Spleen (tissue), 11 donors: ENCODE measurements at regions not wholly inside any gene's neighbourhood (a gene's known extent, or its start where the extent isn't known, plus 50 kb on each side); places are given as distances from the start of the nearest gene placed in this dataset.

Source experiments
- DNase-seq: peaks from one replicate; pipeline ENCODE4 v3.0.0-alpha.2; 2020
- H3K27ac ChIP-seq, 8 donors: fragments of 200-600 bp; sonication (generic) in 7 of 8; 1 replicate in 4 of 8; 2 replicates in 4 of 8; pipeline versions ENCODE4 v1.5.0 to v1.8.0; 2016 to 2021; ENCODE audit warnings: inconsistent platforms in 4 of 8, mild to moderate bottlenecking in 4 of 8, moderate library complexity in 1 of 8
- H3K27me3 ChIP-seq, 7 donors: fragments of 200-600 bp; sonication (generic) in 6 of 7; replicated peaks in 1 of 7; 1 replicate in 4 of 7; 2 replicates in 3 of 7; pipeline versions ENCODE4 v1.5.0 to v1.8.0; 2016 to 2021; ENCODE audit warnings: inconsistent platforms in 3 of 7, mild to moderate bottlenecking in 1 of 7
- H3K36me3 ChIP-seq, 6 donors: fragments of 200-600 bp; sonication (generic) in 5 of 6; 1 replicate in 4 of 6; 2 replicates in 2 of 6; pipeline versions ENCODE4 v1.5.0 to v1.8.0; 2016 to 2021; ENCODE audit warnings: inconsistent platforms in 2 of 6
- H3K4me1 ChIP-seq, 6 donors: fragments of 200-600 bp; sonication (generic) in 5 of 6; 1 replicate in 3 of 6; 2 replicates in 3 of 6; pipeline versions ENCODE4 v1.5.0 to v1.8.0; 2016 to 2021; ENCODE audit warnings: inconsistent platforms in 3 of 6
- H3K4me3 ChIP-seq, 8 donors: fragments of 200-600 bp; sonication (generic) in 7 of 8; 1 replicate in 4 of 8; 2 replicates in 4 of 8; pipeline versions ENCODE4 v1.5.0 to v1.8.0; 2016 to 2021; ENCODE audit warnings: inconsistent platforms in 4 of 8, mild to moderate bottlenecking in 4 of 8, moderate library complexity in 2 of 8
- H3K9me3 ChIP-seq, 8 donors: fragments of 200-600 bp; sonication (generic) in 7 of 8; 1 replicate in 4 of 8; 2 replicates in 4 of 8; pipeline versions ENCODE4 v1.5.0 to v1.8.0; 2016 to 2021; ENCODE audit warnings: inconsistent platforms in 4 of 8
- CTCF ChIP-seq, 11 experiments: fragments of 200-600 bp in 7 of 11; fragments of 450-650 bp in 4 of 11; sonication (generic) in 4 of 11; IDR thresholded peaks in 8 of 11; conservative IDR thresholded peaks in 3 of 11; 1 replicate in 7 of 11; 2 replicates in 4 of 11; pipeline versions ENCODE4 v1.4.0 to v1.8.0; 2016 to 2021; ENCODE audit warnings: antibody characterized with exemption in 11 of 11, inconsistent platforms in 4 of 11, mild to moderate bottlenecking in 1 of 11
- POLR2A ChIP-seq, 3 donors: fragments of 450-650 bp; IDR thresholded peaks; one replicate each; pipeline ENCODE4 v1.5.1; 2017; ENCODE audit warnings: antibody characterized with exemption in 3 of 3, mild to moderate bottlenecking in 1 of 3
- POLR2AphosphoS5 ChIP-seq, 3 donors: sonication (generic); formaldehyde crosslinking; IDR thresholded peaks; one replicate each; pipeline ENCODE4 v1.5.1; 2017; ENCODE audit warnings: antibody characterized with exemption in 3 of 3
- WGBS, 5 donors: extraction: QIAGEN DNeasy Blood & Tissue Kit in 3 of 5; methylation state at CpG; one replicate each; pipeline versions ENCODE4 v1.1.5 to v1.1.7; 2013 to 2018; 5-methylcytosine and 5-hydroxymethylcytosine counted together
- intact Hi-C: fragments of 100-400 bp; cut with DNase I; formaldehyde crosslinking; loops from one replicate; pipeline ENCODE4 v1.15.0; 2023; ENCODE audit warnings: low total_unique reads
- donor health status: healthy with polysubstance abuse.
- donor health status: DM: no; HTN: no; CAD: no; lungs with moderate emphysema.
- donor health status: DM: no; HTN: no; CAD: no.
- donor health status: Bipolar disorder and iron deficiency.
- donor health status: healthy.
- donor health status: DM: no; HTN: no; CAD: no.
- donor health status: DM: yes; HTN: yes; CAD: no.

- WGBS, 5 donors: 82 to 92% (median 87%) methylated on average over 2 of the region's 2 CpGs
- no peaks in the 10 kb centered on the region for H3K36me3 ChIP-seq
- no peak for DNase-seq
- intact Hi-C loops: no loop called here
- no peaks in the 10 kb centered on the region for H3K9me3 ChIP-seq
- no peaks in the 10 kb centered on the region for H3K4me1 ChIP-seq
- H3K27me3 ChIP-seq: no peaks in the 10 kb centered on the region
- no peak overlapping the region for H3K27ac ChIP-seq
- TF ChIP-seq POLR2AphosphoS5 (IDR thresholded peaks at IDR 0.05) (no peak), CTCF (IDR thresholded peaks at IDR 0.05 in 8 of 11, conservative IDR thresholded peaks at IDR 0.05 in 3 of 11) (no peak), POLR2A (IDR thresholded peaks at IDR 0.05) (no peak)
- no peak overlapping the region for H3K4me3 ChIP-seq
These were observed 110.3 kb upstream of the PDE5A start for GRCh38 chr4:119738901-119739300.

- whole genome bisulfite sequencing, 5 donors: 76 to 94% (median 86%) methylated on average over 2 of the region's 2 CpGs
- DNase-seq: no peak
- no peak overlapping the region for H3K4me3 ChIP-seq
- no peaks in the 10 kb centered on the region for H3K27me3 ChIP-seq
- intact Hi-C loops: no loop called here
- no peaks in the 10 kb centered on the region for H3K4me1 ChIP-seq
- H3K36me3 ChIP-seq: no peaks in the 10 kb centered on the region
- no peak for TF ChIP-seq POLR2A (IDR thresholded peaks at IDR 0.05)
- no peak for TF ChIP-seq CTCF (IDR thresholded peaks at IDR 0.05 in 8 of 11, conservative IDR thresholded peaks at IDR 0.05 in 3 of 11)
- no peak for TF ChIP-seq POLR2AphosphoS5 (IDR thresholded peaks at IDR 0.05)
- no peaks in the 10 kb centered on the region for H3K9me3 ChIP-seq
- H3K27ac ChIP-seq: no peak overlapping the region
These were observed 108.0 kb upstream of the PDE5A start for GRCh38 chr4:119736559-119736958.

- H3K27ac ChIP-seq: no peak overlapping the region
- DNase-seq: no peak
- H3K4me3 ChIP-seq: no peak overlapping the region
- WGBS, 5 donors: 86 to 96% (median 90%) methylated on average over 1 of the region's 1 CpG
- H3K4me1 ChIP-seq: no peaks in the 10 kb centered on the region
- intact Hi-C loops: no loop called here
- H3K9me3 ChIP-seq: no peaks in the 10 kb centered on the region
- no peaks in the 10 kb centered on the region for H3K36me3 ChIP-seq
- H3K27me3 ChIP-seq: no peaks in the 10 kb centered on the region
- TF ChIP-seq POLR2AphosphoS5 (IDR thresholded peaks at IDR 0.05) (no peak), CTCF (IDR thresholded peaks at IDR 0.05 in 8 of 11, conservative IDR thresholded peaks at IDR 0.05 in 3 of 11) (no peak), POLR2A (IDR thresholded peaks at IDR 0.05) (no peak)
These were observed 106.6 kb upstream of the PDE5A start for GRCh38 chr4:119735165-119735651.

GRCh38 chr4:119733431-119733830 is 104.8 kb upstream of the PDE5A start:
- DNase-seq: no peak
- H3K36me3 ChIP-seq: no peaks in the 10 kb centered on the region
- no peaks in the 10 kb centered on the region for H3K9me3 ChIP-seq
- TF ChIP-seq CTCF (IDR thresholded peaks at IDR 0.05 in 8 of 11, conservative IDR thresholded peaks at IDR 0.05 in 3 of 11) (no peak), POLR2AphosphoS5 (IDR thresholded peaks at IDR 0.05) (no peak), POLR2A (IDR thresholded peaks at IDR 0.05) (no peak)
- no peaks in the 10 kb centered on the region for H3K4me1 ChIP-seq
- no peaks in the 10 kb centered on the region for H3K27me3 ChIP-seq
- H3K4me3 ChIP-seq: no peak overlapping the region
- no peak overlapping the region for H3K27ac ChIP-seq
- intact Hi-C loops: no loop called here
- WGBS, 5 donors: 82 to 88% (median 86%) methylated on average over 1 of the region's 1 CpG
